Activated T-helper 2 cell treated with anti-CD3 and anti-CD28 coated beads, Interferon-gamma antibody, Interleukin-2, Interleukin-4, amounts not matched to agents 10 μg/mL and 5 μg/mL and 100 μg/mL, durations not matched to agents 14 hours and 24 hours and 36 hours (primary cell): ENCODE measurements at regions not wholly inside any gene's neighbourhood (a gene's known extent, or its start where the extent isn't known, plus 50 kb on each side); places are given as distances from the start of the nearest gene placed in this dataset.

Experiments used
- DNase-seq: peaks from one replicate; pipeline ENCODE4 v3.0.0; 2021; ENCODE audit warnings: low spot score
- H3K27ac Mint-ChIP-seq: one replicate; pipeline ENCODE4 v1.8.0; 2021; ENCODE audit warnings: mixed read lengths
- H3K27me3 Mint-ChIP-seq: one replicate; pipeline ENCODE4 v1.8.0; 2021; ENCODE audit warnings: low read depth, mixed read lengths
- H3K36me3 Mint-ChIP-seq: one replicate; pipeline ENCODE4 v1.8.0; 2021; ENCODE audit warnings: low read depth, mixed read lengths
- H3K4me1 Mint-ChIP-seq: one replicate; pipeline ENCODE4 v1.8.0; 2021; ENCODE audit warnings: low read depth, mixed read lengths
- H3K4me3 Mint-ChIP-seq: one replicate; pipeline ENCODE4 v1.8.0; 2021; ENCODE audit warnings: low read depth, mild to moderate bottlenecking, moderate library complexity, mixed read lengths
- H3K9me3 Mint-ChIP-seq: one replicate; pipeline ENCODE4 v1.8.0; 2021; ENCODE audit warnings: mixed read lengths
- intact Hi-C: fragments of 100-400 bp; cut with micrococcal nuclease; formaldehyde crosslinking; loops from one replicate; pipeline ENCODE4 v1.15.1; 2023

DNA sequence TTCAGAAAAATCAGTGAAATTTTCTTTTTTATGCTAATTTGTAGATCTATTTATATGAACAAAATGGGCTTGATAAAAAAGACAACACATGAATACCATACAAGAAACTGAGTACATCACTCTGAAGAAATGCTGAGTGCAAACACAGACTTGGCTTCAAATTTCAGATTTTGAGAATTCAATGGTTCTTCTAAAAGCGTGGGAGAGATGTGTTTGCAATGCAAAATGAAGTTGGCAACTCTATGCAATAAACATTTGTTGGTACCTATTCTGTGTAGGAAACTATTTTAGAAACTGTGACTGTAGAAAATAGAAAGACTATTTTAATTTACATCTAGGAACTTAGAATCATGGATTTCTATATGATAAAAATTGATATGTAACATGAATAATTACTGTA is 1834.1 kb upstream of the CELF4 start:
- no peak overlapping the region for H3K4me3 Mint-ChIP-seq
- no peaks in the 10 kb centered on the region for H3K36me3 Mint-ChIP-seq

DNA sequence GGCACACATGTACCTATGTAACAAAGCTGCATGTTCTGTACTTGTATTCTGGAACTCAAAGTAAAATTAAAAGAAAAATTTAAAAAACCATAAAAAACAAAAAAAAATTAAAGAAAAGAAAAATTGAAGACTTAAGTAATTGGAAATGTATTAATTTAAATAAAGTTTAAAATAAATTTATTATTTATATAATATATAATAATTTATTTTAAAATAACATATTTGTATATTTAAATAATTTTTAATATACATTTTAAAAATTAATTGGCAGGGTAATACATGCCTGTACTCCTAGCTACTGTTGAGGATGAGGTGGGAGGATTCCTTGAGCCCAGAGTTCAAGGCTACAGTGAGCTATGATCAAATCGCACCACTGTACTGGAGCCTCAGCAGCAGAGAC is 1830.6 kb upstream of the CELF4 start:
- DNase-seq = no peak
- Mint-ChIP-seq H3K27me3 (no peaks in the 10 kb centered on the region), H3K9me3 (peaks cover 28% of the 10 kb centered on the region), H3K36me3 (no peaks in the 10 kb centered on the region), H3K4me1 (no peaks in the 10 kb centered on the region), H3K4me3 (no peak overlapping the region), H3K27ac (no peak overlapping the region)
- intact Hi-C loops = no loop called here

More for the DNA sequence above, 1834.1 kb upstream of the CELF4 start:
- Mint-ChIP-seq H3K9me3 (peaks cover 6% of the 10 kb centered on the region), H3K27ac (no peak overlapping the region), H3K4me1 (no peaks in the 10 kb centered on the region), H3K27me3 (no peaks in the 10 kb centered on the region)
- intact Hi-C loops = no loop called here
- DNase-seq = no peak

DNA sequence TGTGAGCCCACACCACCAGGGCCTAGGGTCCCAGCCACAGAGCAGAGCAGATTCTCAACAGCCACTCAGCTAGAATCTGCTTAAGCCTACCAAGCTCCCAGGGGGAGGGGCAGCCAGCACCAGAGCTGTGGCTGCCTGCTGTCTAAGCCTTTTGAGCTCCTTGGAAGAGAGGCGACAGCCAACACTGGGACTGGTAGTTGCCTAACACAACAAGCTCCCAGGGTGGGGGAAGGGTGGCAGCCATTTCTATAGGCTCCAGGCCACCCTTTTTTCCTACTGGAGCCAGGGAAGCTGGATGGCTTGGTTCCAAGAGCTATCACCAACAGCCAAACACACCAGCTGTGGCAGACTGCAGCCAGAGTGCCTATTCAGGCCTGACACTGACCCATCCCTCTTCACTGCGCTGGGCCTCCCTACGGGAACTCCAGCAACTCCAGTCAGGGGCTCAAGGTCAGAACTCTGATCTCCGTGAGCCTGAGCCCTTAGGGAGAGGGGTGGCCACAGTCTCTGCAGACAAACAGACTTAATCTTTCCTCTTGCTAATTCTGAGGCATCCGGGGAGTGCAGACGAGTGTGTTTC is 1824.3 kb upstream of the CELF4 start:
- H3K27me3 Mint-ChIP-seq = no peaks in the 10 kb centered on the region
- H3K36me3 Mint-ChIP-seq = no peaks in the 10 kb centered on the region
- no peaks in the 10 kb centered on the region for H3K4me1 Mint-ChIP-seq
- H3K27ac Mint-ChIP-seq = no peak overlapping the region
- H3K4me3 Mint-ChIP-seq = no peak overlapping the region
- DNase-seq = no peak
- intact Hi-C loops = no loop called here
- peaks cover 40% of the 10 kb centered on the region for H3K9me3 Mint-ChIP-seq

- DNase-seq = no peak
- no peaks in the 10 kb centered on the region for H3K4me1 Mint-ChIP-seq
- H3K36me3 Mint-ChIP-seq = no peaks in the 10 kb centered on the region
- H3K27ac Mint-ChIP-seq = no peak overlapping the region
- H3K4me3 Mint-ChIP-seq = no peak overlapping the region
- no peaks in the 10 kb centered on the region for H3K9me3 Mint-ChIP-seq
- intact Hi-C loops = no loop called here
- no peaks in the 10 kb centered on the region for H3K27me3 Mint-ChIP-seq
Measured at GRCh38 chr18:39380866-39381265, 1815.3 kb upstream of the CELF4 start.

DNA sequence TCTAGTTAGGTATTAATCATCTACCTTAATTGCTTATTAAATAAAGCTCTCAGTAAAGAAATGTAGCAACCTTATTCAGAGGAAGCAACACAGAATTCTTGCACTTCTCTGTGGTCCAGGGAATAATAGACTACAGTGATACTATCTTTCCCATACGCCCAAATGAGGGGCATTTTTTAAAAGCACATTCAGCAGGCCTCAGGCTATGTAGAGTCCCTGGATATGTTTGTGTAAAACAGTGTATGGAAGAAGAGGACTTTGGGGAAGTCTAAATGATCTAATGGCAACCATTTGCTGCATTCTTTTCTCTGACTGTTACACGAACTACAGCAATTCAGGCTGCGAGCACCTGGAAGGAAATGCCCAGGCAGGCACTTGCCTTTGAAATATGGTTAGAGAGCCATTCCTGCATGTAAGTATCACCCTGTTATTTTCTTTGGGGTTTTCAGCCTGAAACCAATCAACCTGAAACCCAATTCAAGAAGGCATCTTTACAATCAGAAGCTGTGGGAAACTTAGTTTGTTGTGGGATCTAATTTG is 1814.7 kb upstream of the CELF4 start:
- Mint-ChIP-seq H3K4me1 (no peaks in the 10 kb centered on the region), H3K27me3 (no peaks in the 10 kb centered on the region), H3K36me3 (no peaks in the 10 kb centered on the region), H3K27ac (no peak overlapping the region), H3K4me3 (no peak overlapping the region), H3K9me3 (no peaks in the 10 kb centered on the region)
- intact Hi-C loops = no loop called here
- no peak for DNase-seq

- Mint-ChIP-seq H3K9me3 (peaks cover 6% of the 10 kb centered on the region), H3K4me1 (no peaks in the 10 kb centered on the region), H3K4me3 (no peak overlapping the region), H3K36me3 (no peaks in the 10 kb centered on the region), H3K27me3 (no peaks in the 10 kb centered on the region), H3K27ac (no peak overlapping the region)
- intact Hi-C loops = no loop called here
- DNase-seq = no peak
Measured at GRCh38 chr18:39375066-39375465, 1809.5 kb upstream of the CELF4 start.

DNA sequence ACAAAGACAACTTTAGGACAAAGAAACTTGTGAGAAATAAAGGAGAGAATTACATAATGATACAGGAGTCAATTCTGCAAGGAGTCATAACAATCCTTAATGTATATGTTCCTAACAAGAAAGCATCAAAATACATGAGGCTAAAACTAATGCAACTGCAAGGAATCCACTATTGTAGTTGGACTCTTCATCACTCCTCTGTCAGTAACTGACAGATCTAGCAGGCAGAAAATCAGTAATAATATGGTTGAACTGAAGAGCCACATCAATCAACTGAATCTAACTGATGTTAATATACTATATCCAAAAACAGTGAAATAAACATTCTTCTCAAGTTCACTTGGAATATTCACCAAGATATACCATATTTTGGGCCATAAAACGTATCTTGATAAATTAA is 1806.4 kb upstream of the CELF4 start:
- no peaks in the 10 kb centered on the region for H3K36me3 Mint-ChIP-seq
- no peak overlapping the region for H3K27ac Mint-ChIP-seq
- no peak overlapping the region for H3K4me3 Mint-ChIP-seq
- intact Hi-C loops = no loop called here
- no peak for DNase-seq
- H3K4me1 Mint-ChIP-seq = no peaks in the 10 kb centered on the region
- H3K9me3 Mint-ChIP-seq = peaks cover 6% of the 10 kb centered on the region
- no peaks in the 10 kb centered on the region for H3K27me3 Mint-ChIP-seq

DNA sequence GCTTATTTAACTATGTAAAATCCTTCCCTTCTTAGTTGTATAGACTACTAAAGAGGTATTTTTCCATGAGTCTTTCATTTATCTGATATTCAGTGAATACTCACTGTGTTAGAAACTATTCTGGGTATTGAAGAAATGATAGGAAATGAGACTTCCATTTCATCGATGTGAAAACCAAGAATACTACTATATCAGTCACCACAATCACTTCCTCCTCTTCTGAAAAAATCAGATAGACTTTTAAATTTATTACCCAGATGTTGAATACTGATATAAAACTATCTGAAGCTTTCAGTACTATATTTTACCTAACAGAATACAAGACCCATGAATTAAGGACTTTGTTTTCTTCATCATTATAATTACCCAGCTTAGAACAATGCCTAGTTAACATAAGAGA is 1801.1 kb upstream of the CELF4 start:
- Mint-ChIP-seq H3K4me3 (no peak overlapping the region), H3K36me3 (no peaks in the 10 kb centered on the region), H3K9me3 (no peaks in the 10 kb centered on the region), H3K27me3 (no peaks in the 10 kb centered on the region), H3K27ac (no peak overlapping the region), H3K4me1 (peaks cover 2% of the 10 kb centered on the region)
- intact Hi-C loops = no loop called here
- no peak for DNase-seq

- Mint-ChIP-seq H3K36me3 (no peaks in the 10 kb centered on the region), H3K27me3 (no peaks in the 10 kb centered on the region), H3K9me3 (no peaks in the 10 kb centered on the region), H3K4me3 (no peak overlapping the region), H3K27ac (no peak overlapping the region), H3K4me1 (peaks cover 2% of the 10 kb centered on the region)
- intact Hi-C loops = no loop called here
- no peak for DNase-seq
Measured at GRCh38 chr18:39365836-39366485, 1800.4 kb upstream of the CELF4 start.

DNA sequence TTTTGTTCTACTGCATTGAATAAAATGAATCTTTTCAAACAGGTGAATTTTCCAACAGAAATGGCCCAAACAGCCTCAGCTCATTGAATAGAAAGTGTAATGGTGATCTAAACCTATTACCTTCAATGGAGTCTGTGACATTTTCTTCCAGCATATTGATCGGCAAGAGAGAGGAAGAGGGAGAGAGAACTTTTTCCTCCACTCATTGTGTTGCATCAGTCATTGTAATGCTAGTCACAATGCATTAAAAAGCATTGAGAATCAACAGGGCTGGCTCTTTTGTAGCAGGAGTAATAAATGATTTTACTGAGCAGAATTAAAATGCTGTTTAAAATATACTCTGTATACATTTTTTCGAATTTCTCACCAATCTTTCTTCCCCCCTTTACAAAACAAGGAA is 1794.5 kb upstream of the CELF4 start:
- Mint-ChIP-seq H3K36me3 (no peaks in the 10 kb centered on the region), H3K9me3 (peaks cover 4% of the 10 kb centered on the region), H3K27me3 (no peaks in the 10 kb centered on the region), H3K27ac (no peak overlapping the region), H3K4me1 (no peaks in the 10 kb centered on the region), H3K4me3 (no peak overlapping the region)
- intact Hi-C loops = no loop called here
- DNase-seq = no peak

- intact Hi-C loops = no loop called here
- peaks cover 4% of the 10 kb centered on the region for H3K9me3 Mint-ChIP-seq
- H3K27ac Mint-ChIP-seq = no peak overlapping the region
- H3K4me1 Mint-ChIP-seq = no peaks in the 10 kb centered on the region
- no peaks in the 10 kb centered on the region for H3K27me3 Mint-ChIP-seq
- no peak overlapping the region for H3K4me3 Mint-ChIP-seq
- no peak for DNase-seq
- H3K36me3 Mint-ChIP-seq = no peaks in the 10 kb centered on the region
Measured at GRCh38 chr18:39359636-39360035, 1794.0 kb upstream of the CELF4 start.

- no peak for DNase-seq
- Mint-ChIP-seq H3K4me1 (no peaks in the 10 kb centered on the region), H3K36me3 (no peaks in the 10 kb centered on the region), H3K9me3 (no peaks in the 10 kb centered on the region), H3K27me3 (no peaks in the 10 kb centered on the region), H3K4me3 (no peak overlapping the region), H3K27ac (no peak overlapping the region)
- intact Hi-C loops = no loop called here
Measured at GRCh38 chr18:39350945-39351344, 1785.3 kb upstream of the CELF4 start.

- Mint-ChIP-seq H3K4me3 (no peak overlapping the region), H3K27ac (no peak overlapping the region), H3K9me3 (no peaks in the 10 kb centered on the region), H3K27me3 (no peaks in the 10 kb centered on the region), H3K36me3 (no peaks in the 10 kb centered on the region), H3K4me1 (no peaks in the 10 kb centered on the region)
- intact Hi-C loops = no loop called here
- no peak for DNase-seq
Measured at GRCh38 chr18:39349801-39350200, 1784.2 kb upstream of the CELF4 start.
